SK-N-SH (cell line): ENCODE measurements at regions not wholly inside any gene's neighbourhood (a gene's known extent, or its start where the extent isn't known, plus 50 kb on each side); places are given as distances from the start of the nearest gene placed in this dataset.

Experiments
- CTCF ChIA-PET: fragments of 300-600, 350-600 bp; formaldehyde crosslinking; extraction: SDS; loops from one replicate; lab custom pipeline; 2021; lab: Yijun Ruan, JAX
- POLR2A ChIA-PET: fragments of 350-600 bp; sonication (Branson Sonifier 250); formaldehyde crosslinking; extraction: SDS; loops from one replicate; lab custom pipeline; 2020; ENCODE audit warnings: antibody characterized with exemption, inconsistent platforms; lab: Yijun Ruan, JAX
- DNase-seq: peaks from one replicate; pipeline ENCODE4 v3.0.0; 2012
- H2AFZ ChIP-seq: fragments of 200-600 bp; sonication (generic); 2 replicates; pipeline ENCODE4 v1.8.1; 2016; ENCODE audit warnings: antibody characterized with exemption, mild to moderate bottlenecking, low read depth
- H3F3A ChIP-seq: fragments of 200-600 bp; sonication (generic); replicated peaks from 2 replicates; pipeline ENCODE3; 2016; ENCODE audit warnings: antibody characterized with exemption, mild to moderate bottlenecking; ENCODE audit not compliant: insufficient read depth
- H3K27ac ChIP-seq, 2 experiments: fragments of 200-500 bp in 1 of 2; fragments of 200-600 bp in 1 of 2; sonication (Bioruptor generic) in 1 of 2; sonication (generic), shearing (Covaris generic) in 1 of 2; 2 replicates each; pipeline versions ENCODE4 v1.5.1 to v1.6.1; 2014 to 2016; ENCODE audit warnings: low read depth in 2 of 2, inconsistent platforms in 1 of 2, low read length in 1 of 2, mild to moderate bottlenecking in 1 of 2, mixed read lengths in 1 of 2
- H3K27me3 ChIP-seq: fragments of 200-600 bp; sonication (generic), shearing (Covaris generic); 2 replicates; pipeline ENCODE4 v1.6.1; 2016; ENCODE audit warnings: mixed run types; ENCODE audit not compliant: insufficient read depth
- H3K36me3 ChIP-seq, 2 experiments: fragments of 200-500 bp in 1 of 2; fragments of 200-600 bp in 1 of 2; sonication (Bioruptor generic) in 1 of 2; sonication (generic) in 1 of 2; replicated peaks in 1 of 2; 2 replicates each; pipeline versions ENCODE3 to v1.5.1; 2014 to 2016; ENCODE audit warnings: low read length in 1 of 2, mild to moderate bottlenecking in 1 of 2; ENCODE audit not compliant: insufficient read depth in 2 of 2, control insufficient read depth in 1 of 2
- H3K4me1 ChIP-seq, 2 experiments: fragments of 200-500 bp in 1 of 2; fragments of 200-600 bp in 1 of 2; sonication (Bioruptor generic) in 1 of 2; sonication (generic), shearing (Covaris generic) in 1 of 2; 2 replicates each; pipeline versions ENCODE4 v1.5.1 to v1.6.1; 2014 to 2016; ENCODE audit warnings: low read depth in 1 of 2, low read length in 1 of 2, mixed run types in 1 of 2; ENCODE audit not compliant: insufficient read depth in 2 of 2, control insufficient read depth in 1 of 2
- H3K4me2 ChIP-seq: fragments of 200-600 bp; sonication (generic), shearing (Covaris generic); 2 replicates; pipeline ENCODE4 v1.6.1; 2017; ENCODE audit warnings: mixed run types
- H3K4me3 ChIP-seq, 2 experiments: fragments of 200-500 bp in 1 of 2; fragments of 200-600 bp in 1 of 2; sonication (Bioruptor generic) in 1 of 2; sonication (generic), shearing (Covaris generic) in 1 of 2; 2 replicates each; pipeline versions ENCODE4 v1.5.1 to v1.8.1; 2014 to 2016; ENCODE audit warnings: low read depth in 2 of 2, inconsistent platforms in 1 of 2, low read length in 1 of 2, mild to moderate bottlenecking in 1 of 2, mixed read lengths in 1 of 2, moderate library complexity in 1 of 2
- H3K79me2 ChIP-seq: fragments of 200-600 bp; sonication (generic); 2 replicates; pipeline ENCODE4 v1.8.1; 2017; ENCODE audit warnings: mild to moderate bottlenecking; ENCODE audit not compliant: insufficient read depth
- H3K9ac ChIP-seq: fragments of 200-600 bp; sonication (generic); 2 replicates; pipeline ENCODE4 v1.6.1; 2017; ENCODE audit warnings: mixed run types
- H3K9me2 ChIP-seq: fragments of 200-600 bp; sonication (generic); 2 replicates; pipeline ENCODE4 v1.6.1; 2017; ENCODE audit warnings: mixed run types
- H3K9me3 ChIP-seq: fragments of 200-600 bp; sonication (generic); 2 replicates; pipeline ENCODE4 v1.6.1; 2017; ENCODE audit warnings: mixed run types, mild to moderate bottlenecking, moderate library complexity
- H4K20me1 ChIP-seq: fragments of 200-600 bp; sonication (generic); 2 replicates; pipeline ENCODE4 v1.6.1; 2017; ENCODE audit warnings: mild to moderate bottlenecking, mixed run types; ENCODE audit not compliant: insufficient read depth
- CHD2 ChIP-seq: fragments of 150-350 bp; IDR thresholded peaks from 2 replicates; pipeline ENCODE4 v1.6.1; 2018; ENCODE audit warnings: low read length; ENCODE audit not compliant: partially characterized antibody
- ELF1 ChIP-seq: IDR thresholded peaks from 2 replicates; pipeline ENCODE4 v1.4.0; 2012
- EP300 ChIP-seq, 2 experiments: IDR thresholded peaks; 2 replicates each; pipeline versions ENCODE4 v1.4.0 to v1.6.1; 2012; ENCODE audit warnings: borderline replicate concordance in 1 of 2, low read depth in 1 of 2, low read length in 1 of 2
- EZH2phosphoT487 ChIP-seq: fragments of 200-600 bp; sonication (generic); IDR thresholded peaks from 2 replicates; pipeline ENCODE4 v1.6.1; 2017; ENCODE audit warnings: low read depth, mixed run types, mild to moderate bottlenecking, antibody characterized with exemption, moderate library complexity, borderline replicate concordance
- FOSL2 ChIP-seq: IDR thresholded peaks from 2 replicates; pipeline ENCODE4 v1.4.0; 2012; ENCODE audit warnings: low read depth, mild to moderate bottlenecking, moderate library complexity, borderline replicate concordance
- FOXM1 ChIP-seq: IDR thresholded peaks from 2 replicates; pipeline ENCODE4 v1.4.0; 2012; ENCODE audit warnings: low read depth, mild to moderate bottlenecking
- GATA2 ChIP-seq: sonication (generic); formaldehyde crosslinking; IDR thresholded peaks from 2 replicates; pipeline ENCODE4 v1.5.0; 2020; ENCODE audit warnings: mild to moderate bottlenecking, missing genetic modification reagents
- POLR2AphosphoS5 ChIP-seq: IDR thresholded peaks from 2 replicates; pipeline ENCODE4 v1.6.1; 2012; ENCODE audit warnings: low read depth, low read length
- RXRA ChIP-seq: IDR thresholded peaks from 2 replicates; pipeline ENCODE4 v1.4.0; 2012; ENCODE audit warnings: low read depth, mild to moderate bottlenecking, borderline replicate concordance
- SIN3A ChIP-seq: IDR thresholded peaks from 2 replicates; pipeline ENCODE4 v1.6.1; 2012; ENCODE audit warnings: low read depth, mild to moderate bottlenecking, low read length, moderate library complexity, borderline replicate concordance
- SMC3 ChIP-seq: IDR thresholded peaks from 2 replicates; pipeline ENCODE4 v1.6.1; 2012; ENCODE audit warnings: low read depth, low read length, improper control_type of control experiment
- TAF1 ChIP-seq: IDR thresholded peaks from 2 replicates; pipeline ENCODE4 v1.6.1; 2012; ENCODE audit warnings: low read depth, mild to moderate bottlenecking, low read length, moderate library complexity, borderline replicate concordance
- TCF12 ChIP-seq: IDR thresholded peaks from 2 replicates; pipeline ENCODE4 v1.4.0; 2012
- TEAD4 ChIP-seq: IDR thresholded peaks from 2 replicates; pipeline ENCODE4 v1.4.0; 2012; ENCODE audit warnings: mild to moderate bottlenecking, borderline replicate concordance; ENCODE audit not compliant: insufficient read depth
- YY1 ChIP-seq: IDR thresholded peaks from 2 replicates; pipeline ENCODE4 v1.4.0; 2012; ENCODE audit warnings: low read depth, mild to moderate bottlenecking
- WGBS: methylation state at CpG from one replicate; pipeline ENCODE4 v1.1.6; 2017; ENCODE audit warnings: low lambda C conversion rate; 5-methylcytosine and 5-hydroxymethylcytosine counted together
- TF ChIP-seq, protein P1 (sequence below): fragments of 150-350 bp; IDR thresholded peaks from 2 replicates; pipeline ENCODE4 v1.6.1; 2016; ENCODE audit warnings: mild to moderate bottlenecking, low read depth, low read length
- TF ChIP-seq, protein P2 (sequence below): fragments of 200-600 bp; sonication (generic); IDR thresholded peaks from 2 replicates; pipeline ENCODE4 v1.6.1; 2017; ENCODE audit warnings: antibody characterized with exemption, mild to moderate bottlenecking, moderate library complexity
- TF ChIP-seq, protein P3 (sequence below): fragments of 150-350 bp; IDR thresholded peaks from 2 replicates; pipeline ENCODE4 v1.6.1; 2017; ENCODE audit warnings: antibody characterized with exemption, low read length, low read depth, borderline replicate concordance
- TF ChIP-seq, protein P4 (sequence below): IDR thresholded peaks from 2 replicates; pipeline ENCODE4; 2012

DNA sequence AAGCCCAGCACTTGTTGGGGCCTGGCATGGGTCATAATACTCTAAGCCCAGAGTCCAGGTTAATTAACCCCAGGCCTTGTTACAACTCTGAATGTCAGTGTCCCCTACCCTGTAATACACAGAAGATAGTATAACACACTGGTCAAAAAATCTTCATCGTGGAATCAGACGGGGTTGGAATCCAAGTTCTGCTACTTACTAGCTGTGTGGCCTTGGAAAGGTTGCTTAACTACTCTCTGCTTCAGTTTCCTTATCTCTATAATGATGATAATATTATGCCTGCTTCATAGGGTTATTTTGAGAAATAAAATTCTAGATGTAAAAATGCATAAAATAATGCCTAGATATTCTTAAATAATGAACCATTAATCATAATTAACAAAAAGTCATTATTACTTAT lies 77.8 kb upstream of the CTTNBP2NL start:
- H3K79me2 ChIP-seq: no peaks in the 10 kb centered on the region
- TF ChIP-seq TCF12 (no peak), EZH2phosphoT487 (no peak), YY1 (no peak), FOSL2 (no peak), TEAD4 (no peak), SIN3A (no peak), RXRA (no peak), POLR2AphosphoS5 (no peak), EP300 (IDR thresholded peaks at IDR 0.05; ENCODE audit: borderline replicate concordance in 1 of 2, low read depth in 1 of 2, low read length in 1 of 2) (no peak), FOXM1 (no peak), GATA2 (CRISPR knock-in tag) (no peak), ELF1 (no peak), CHD2 (no peak), SMC3 (no peak), TAF1 (no peak)
- TF ChIP-seq, protein P1, sequence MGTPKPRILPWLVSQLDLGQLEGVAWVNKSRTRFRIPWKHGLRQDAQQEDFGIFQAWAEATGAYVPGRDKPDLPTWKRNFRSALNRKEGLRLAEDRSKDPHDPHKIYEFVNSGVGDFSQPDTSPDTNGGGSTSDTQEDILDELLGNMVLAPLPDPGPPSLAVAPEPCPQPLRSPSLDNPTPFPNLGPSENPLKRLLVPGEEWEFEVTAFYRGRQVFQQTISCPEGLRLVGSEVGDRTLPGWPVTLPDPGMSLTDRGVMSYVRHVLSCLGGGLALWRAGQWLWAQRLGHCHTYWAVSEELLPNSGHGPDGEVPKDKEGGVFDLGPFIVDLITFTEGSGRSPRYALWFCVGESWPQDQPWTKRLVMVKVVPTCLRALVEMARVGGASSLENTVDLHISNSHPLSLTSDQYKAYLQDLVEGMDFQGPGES: no peak
- TF ChIP-seq, protein P2, sequence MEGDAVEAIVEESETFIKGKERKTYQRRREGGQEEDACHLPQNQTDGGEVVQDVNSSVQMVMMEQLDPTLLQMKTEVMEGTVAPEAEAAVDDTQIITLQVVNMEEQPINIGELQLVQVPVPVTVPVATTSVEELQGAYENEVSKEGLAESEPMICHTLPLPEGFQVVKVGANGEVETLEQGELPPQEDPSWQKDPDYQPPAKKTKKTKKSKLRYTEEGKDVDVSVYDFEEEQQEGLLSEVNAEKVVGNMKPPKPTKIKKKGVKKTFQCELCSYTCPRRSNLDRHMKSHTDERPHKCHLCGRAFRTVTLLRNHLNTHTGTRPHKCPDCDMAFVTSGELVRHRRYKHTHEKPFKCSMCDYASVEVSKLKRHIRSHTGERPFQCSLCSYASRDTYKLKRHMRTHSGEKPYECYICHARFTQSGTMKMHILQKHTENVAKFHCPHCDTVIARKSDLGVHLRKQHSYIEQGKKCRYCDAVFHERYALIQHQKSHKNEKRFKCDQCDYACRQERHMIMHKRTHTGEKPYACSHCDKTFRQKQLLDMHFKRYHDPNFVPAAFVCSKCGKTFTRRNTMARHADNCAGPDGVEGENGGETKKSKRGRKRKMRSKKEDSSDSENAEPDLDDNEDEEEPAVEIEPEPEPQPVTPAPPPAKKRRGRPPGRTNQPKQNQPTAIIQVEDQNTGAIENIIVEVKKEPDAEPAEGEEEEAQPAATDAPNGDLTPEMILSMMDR: no peak
- TF ChIP-seq, protein P3, sequence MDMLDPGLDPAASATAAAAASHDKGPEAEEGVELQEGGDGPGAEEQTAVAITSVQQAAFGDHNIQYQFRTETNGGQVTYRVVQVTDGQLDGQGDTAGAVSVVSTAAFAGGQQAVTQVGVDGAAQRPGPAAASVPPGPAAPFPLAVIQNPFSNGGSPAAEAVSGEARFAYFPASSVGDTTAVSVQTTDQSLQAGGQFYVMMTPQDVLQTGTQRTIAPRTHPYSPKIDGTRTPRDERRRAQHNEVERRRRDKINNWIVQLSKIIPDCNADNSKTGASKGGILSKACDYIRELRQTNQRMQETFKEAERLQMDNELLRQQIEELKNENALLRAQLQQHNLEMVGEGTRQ: no peak
- TF ChIP-seq, protein P4, sequence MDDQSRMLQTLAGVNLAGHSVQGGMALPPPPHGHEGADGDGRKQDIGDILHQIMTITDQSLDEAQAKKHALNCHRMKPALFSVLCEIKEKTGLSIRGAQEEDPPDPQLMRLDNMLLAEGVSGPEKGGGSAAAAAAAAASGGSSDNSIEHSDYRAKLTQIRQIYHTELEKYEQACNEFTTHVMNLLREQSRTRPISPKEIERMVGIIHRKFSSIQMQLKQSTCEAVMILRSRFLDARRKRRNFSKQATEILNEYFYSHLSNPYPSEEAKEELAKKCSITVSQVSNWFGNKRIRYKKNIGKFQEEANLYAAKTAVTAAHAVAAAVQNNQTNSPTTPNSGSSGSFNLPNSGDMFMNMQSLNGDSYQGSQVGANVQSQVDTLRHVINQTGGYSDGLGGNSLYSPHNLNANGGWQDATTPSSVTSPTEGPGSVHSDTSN: no peak
- no peak overlapping the region for H2AFZ ChIP-seq
- no peak overlapping the region for H3K9ac ChIP-seq
- no peaks in the 10 kb centered on the region for H3K9me2 ChIP-seq
- no peaks in the 10 kb centered on the region for H3K9me3 ChIP-seq
- ChIA-PET POLR2A (no interaction called here), CTCF (interaction anchor here (0.7 to 2.4 kb wide), 4 partner anchors 11 to 41 kb away, joined by 3 to 10 read pairs (median 8); no protein-coding TSS in a partner anchor)
- peaks cover 0 to 2% of the 10 kb centered on the region in 2 experiments; a peak in 2 of 4 replicates for H3K4me1 ChIP-seq
- no peaks in the 10 kb centered on the region for H3K36me3 ChIP-seq
- H3F3A ChIP-seq: no peaks in the 10 kb centered on the region
- H4K20me1 ChIP-seq: no peaks in the 10 kb centered on the region
- 26% methylated on average over 2 of the region's 2 CpGs for WGBS
- H3K27me3 ChIP-seq: peaks cover 6% of the 10 kb centered on the region; the same call in 1 of the 2 replicates
- H3K4me2 ChIP-seq: no peak overlapping the region
- no peak overlapping the region for H3K4me3 ChIP-seq
- H3K27ac ChIP-seq: no peak overlapping the region
- DNase-seq: no peak
